Coronary artery (tissue), 2 donors: ENCODE measurements at regions not wholly inside any gene's neighbourhood (a gene's known extent, or its start where the extent isn't known, plus 50 kb on each side); places are given as distances from the start of the nearest gene placed in this dataset.

Source experiments
- DNase-seq: peaks from one replicate; pipeline ENCODE4 v3.0.0-alpha.2; 2017; ENCODE audit warnings: low spot score
- H3K27ac ChIP-seq, 2 donors: fragments of 200-600 bp; sonication (generic); one replicate each; pipeline ENCODE4 v1.5.1; 2016 to 2019
- H3K4me3 ChIP-seq: fragments of 200-600 bp; sonication (generic); 2 replicates; pipeline ENCODE4 v1.5.1; 2016; ENCODE audit warnings: mild to moderate bottlenecking, moderate library complexity
- TF ChIP-seq, protein P1 (sequence below): fragments of 200-600 bp; sonication (generic); IDR thresholded peaks from one replicate; pipeline ENCODE4 v1.5.1; 2019; ENCODE audit warnings: antibody characterized with exemption

DNA sequence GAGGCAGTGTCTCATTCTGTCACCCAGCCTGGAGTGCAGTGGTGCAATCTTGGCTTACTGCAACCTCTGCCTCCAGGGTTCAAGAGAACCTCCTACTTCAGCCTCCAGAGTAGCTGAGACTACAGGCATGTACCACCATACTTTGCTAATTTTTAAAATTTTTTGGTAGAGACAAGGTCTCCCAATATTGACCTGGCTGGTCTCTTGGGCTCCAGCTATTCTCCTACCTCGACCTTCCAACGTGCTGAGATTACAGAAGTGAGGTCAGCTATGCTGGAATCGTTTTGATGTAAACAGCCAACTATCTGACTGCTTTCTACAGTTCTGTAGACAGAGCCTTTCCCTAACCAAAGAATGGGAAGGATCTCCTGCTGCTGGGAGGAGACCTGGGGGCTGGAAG, 375.8 kb downstream of the GATA3 start:
- no peak overlapping the region for H3K27ac ChIP-seq
- no peak for DNase-seq
- TF ChIP-seq, protein P1, sequence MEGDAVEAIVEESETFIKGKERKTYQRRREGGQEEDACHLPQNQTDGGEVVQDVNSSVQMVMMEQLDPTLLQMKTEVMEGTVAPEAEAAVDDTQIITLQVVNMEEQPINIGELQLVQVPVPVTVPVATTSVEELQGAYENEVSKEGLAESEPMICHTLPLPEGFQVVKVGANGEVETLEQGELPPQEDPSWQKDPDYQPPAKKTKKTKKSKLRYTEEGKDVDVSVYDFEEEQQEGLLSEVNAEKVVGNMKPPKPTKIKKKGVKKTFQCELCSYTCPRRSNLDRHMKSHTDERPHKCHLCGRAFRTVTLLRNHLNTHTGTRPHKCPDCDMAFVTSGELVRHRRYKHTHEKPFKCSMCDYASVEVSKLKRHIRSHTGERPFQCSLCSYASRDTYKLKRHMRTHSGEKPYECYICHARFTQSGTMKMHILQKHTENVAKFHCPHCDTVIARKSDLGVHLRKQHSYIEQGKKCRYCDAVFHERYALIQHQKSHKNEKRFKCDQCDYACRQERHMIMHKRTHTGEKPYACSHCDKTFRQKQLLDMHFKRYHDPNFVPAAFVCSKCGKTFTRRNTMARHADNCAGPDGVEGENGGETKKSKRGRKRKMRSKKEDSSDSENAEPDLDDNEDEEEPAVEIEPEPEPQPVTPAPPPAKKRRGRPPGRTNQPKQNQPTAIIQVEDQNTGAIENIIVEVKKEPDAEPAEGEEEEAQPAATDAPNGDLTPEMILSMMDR, result no peak

GRCh38 chr10:8431511-8431910, 377.0 kb downstream of the GATA3 start:
- Histone ChIP-seq H3K27ac (no peak overlapping the region), H3K4me3 (no peak overlapping the region)
- TF ChIP-seq, protein P1, result no peak
- no peak for DNase-seq

More for the DNA sequence above, 375.8 kb downstream of the GATA3 start:
- no peak overlapping the region for H3K4me3 ChIP-seq

DNA sequence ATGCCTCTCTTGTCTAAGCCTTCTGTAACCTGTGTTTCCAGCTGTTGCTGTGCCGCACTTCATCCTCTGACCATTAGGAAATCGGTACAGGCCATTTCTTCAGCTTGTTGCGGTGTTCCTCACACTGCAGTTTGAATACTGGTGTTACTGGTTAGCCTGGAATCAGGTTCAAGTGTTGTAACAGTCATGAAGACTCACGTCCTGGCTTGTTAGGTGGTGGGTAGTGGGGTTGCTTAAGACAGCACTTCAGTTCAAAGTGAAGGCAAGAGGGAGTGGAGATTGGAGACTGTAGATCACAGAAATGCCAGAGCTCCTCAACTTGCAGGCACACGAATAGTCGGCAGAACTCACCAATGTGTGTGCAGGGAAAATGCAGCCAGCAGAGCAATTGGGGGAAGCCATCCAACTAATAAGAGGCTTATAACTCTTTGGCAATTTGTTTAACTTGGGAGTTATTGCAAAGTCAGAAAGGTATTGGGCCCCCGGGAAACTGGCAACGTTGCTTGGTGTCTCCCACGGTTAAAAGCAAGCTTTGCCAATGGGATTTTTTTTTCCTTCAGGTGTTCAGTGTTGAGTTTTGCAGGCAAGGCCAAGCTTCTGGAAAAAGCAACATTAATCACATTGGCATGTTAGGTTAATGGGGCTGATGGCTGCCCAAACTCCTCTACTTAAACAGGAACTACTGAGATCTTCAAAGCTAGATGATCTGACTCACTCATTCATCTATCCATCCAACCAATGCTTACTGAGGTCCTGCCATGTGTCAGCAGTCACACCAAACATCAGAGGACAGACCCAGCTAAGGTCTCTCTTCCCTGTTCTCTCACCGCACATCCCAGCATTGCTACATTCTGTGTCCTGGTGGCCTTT, 380.9 kb downstream of the GATA3 start:
- DNase-seq, result no peak
- Histone ChIP-seq H3K27ac (no peak overlapping the region), H3K4me3 (no peak overlapping the region)
- TF ChIP-seq, protein P1, result no peak

DNA sequence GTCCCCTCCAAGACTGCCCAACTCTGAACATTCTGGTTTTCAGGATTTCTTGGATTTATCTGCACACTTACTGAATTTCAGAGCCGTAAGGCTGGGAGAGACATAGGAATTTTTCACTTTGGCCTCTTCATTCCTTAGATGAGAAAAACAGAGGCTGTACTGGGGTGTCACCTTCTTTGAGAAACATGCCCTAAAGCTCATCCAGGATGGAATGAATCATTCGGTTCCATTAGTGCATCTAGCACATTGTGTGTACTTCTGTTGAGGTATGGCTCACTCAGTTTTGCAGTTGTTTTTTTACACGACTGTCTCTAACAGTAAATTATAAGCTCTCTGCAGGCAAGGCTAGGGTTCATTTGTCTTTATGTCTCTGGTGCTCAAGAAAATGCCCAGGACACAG, 383.4 kb downstream of the GATA3 start:
- Histone ChIP-seq H3K27ac (no peak overlapping the region), H3K4me3 (no peak overlapping the region)
- TF ChIP-seq, protein P1, result no peak
- DNase-seq, result no peak

DNA sequence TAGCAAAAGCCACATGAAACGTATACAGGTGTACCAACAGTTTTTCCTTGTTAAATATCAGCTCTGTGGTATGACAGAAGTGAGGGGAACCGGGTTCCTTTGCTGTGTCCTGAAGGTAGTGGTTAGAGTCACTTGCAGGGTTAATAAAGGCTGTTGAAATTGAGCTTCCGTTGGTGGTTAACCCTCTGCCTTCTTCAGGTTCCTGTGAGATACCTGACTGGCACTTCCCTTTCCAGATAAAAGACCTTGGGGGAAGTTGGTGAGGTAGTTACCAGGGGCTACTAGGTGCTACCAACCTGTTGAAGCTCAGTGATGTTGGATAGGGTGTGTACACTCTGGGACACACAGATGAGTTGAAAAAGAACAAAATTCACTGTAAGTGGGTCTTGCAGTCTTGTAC, 384.1 kb downstream of the GATA3 start:
- Histone ChIP-seq H3K4me3 (no peak overlapping the region), H3K27ac (no peak overlapping the region)
- no peak for DNase-seq
- TF ChIP-seq, protein P1, result no peak

DNA sequence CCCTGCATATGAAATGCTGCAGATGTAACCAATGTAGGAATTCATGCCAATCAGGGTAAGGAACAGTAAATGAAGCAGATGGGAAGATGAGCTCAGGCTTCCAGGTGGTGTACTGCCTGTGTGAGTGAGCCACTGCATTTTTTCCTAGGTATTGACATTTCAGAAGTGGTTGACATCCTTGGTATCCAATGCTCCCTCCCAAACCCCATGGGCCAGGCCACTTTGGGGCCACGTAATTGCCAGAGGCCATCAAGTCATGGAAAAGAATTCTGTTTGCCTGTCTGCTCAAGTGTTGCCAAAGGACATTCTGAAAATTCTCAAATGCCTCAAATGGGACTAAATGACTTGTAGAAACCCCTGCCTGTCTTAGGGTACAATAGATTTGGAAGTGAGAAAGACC, 384.6 kb downstream of the GATA3 start:
- TF ChIP-seq, protein P1, result no peak
- Histone ChIP-seq H3K27ac (no peak overlapping the region), H3K4me3 (no peak overlapping the region)
- no peak for DNase-seq

DNA sequence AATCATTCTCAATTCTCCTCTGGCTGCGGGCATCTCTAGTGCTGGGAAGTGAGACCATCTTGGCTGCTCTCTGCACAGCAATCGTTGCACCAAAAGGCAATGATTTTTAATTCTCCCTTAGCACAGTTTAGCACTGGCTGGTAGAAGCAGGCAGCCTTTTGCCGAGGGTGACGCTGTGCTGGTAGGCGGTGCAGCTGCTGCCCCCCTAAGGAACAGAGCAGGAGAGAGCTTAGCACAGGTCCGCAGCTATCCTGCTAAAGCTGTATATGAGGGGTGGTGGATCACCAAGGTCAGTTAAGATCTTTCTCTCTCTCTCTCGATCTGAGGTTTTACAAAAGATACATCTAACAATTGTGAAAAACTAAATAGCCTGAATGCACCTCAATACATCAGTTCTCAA, 390.1 kb downstream of the GATA3 start:
- TF ChIP-seq, protein P1, result no peak
- H3K4me3 ChIP-seq, result no peak overlapping the region
- H3K27ac ChIP-seq, result no peak overlapping the region
- no peak for DNase-seq
